ENCODE measurements at regions not wholly inside any gene's neighbourhood (a gene's known extent, or its start where the extent isn't known, plus 50 kb on each side); places are given as distances from the start of the nearest gene placed in this dataset.
"Not testable (repeated sequence)": the region's sequence is repeated elsewhere in the genome, so short reads cannot be mapped to it uniquely, and the experiment has no call there.

DNA sequence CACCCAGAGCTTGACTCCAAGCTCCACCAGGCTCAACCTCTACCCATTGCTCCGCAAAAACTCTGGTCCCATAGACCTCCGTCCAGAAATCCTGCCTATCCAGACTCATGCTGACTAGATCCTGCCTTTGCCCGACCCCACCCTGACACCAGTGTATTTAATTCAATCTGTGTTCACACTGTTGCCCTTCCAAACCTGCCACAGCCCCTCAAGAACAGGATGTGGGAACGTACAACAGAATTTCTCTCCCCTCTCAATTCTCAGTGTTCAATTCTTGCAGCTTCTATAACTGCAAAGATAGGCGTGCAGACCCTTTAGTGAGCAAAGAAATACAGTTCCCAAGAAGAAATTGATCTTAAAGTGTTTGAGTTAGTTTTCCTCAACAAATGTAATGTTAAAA is 154.2 kb upstream of the FRG1 start:
- no peak for DNase-seq

DNA sequence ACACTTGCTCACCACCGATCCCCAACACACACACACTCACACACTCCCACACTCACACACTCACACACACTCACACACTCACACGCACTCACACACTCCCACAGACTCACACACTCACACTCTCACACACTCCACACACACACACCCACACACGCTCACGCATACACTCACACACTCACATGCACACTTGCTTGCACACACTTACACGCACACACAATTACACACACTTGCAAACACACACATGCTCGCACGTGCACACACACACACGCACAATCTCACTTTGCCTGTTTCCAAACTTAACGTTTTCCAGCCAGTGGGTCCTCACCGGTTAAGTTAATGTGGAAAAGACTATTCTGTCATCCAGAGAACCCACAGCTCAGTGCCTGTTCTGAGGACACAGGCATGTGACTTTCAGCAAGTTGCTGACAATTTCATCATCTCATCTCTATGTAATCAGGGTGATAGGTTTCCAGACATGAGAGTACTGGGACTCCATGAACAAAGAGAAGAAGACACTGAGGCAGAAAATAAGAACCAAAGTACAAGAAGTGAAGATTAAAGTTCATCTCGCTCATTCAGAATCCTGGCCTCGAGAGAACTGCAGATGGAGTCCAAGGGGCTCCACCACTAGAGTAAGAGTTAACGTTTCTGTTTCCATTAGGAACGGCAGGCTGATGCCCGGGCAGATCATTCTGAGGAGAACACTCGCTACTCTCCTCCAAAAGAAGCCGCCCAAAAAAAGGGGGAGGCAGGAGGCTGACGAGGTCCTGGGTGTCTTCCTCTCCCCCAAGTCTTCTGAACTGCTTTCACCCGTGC is 153.2 kb upstream of the FRG1 start:
- no peak for DNase-seq

- peak; percentile 85 for DNase-seq
Measured at GRCh38 chr4:189792924-189793618, 147.6 kb upstream of the FRG1 start.

DNA sequence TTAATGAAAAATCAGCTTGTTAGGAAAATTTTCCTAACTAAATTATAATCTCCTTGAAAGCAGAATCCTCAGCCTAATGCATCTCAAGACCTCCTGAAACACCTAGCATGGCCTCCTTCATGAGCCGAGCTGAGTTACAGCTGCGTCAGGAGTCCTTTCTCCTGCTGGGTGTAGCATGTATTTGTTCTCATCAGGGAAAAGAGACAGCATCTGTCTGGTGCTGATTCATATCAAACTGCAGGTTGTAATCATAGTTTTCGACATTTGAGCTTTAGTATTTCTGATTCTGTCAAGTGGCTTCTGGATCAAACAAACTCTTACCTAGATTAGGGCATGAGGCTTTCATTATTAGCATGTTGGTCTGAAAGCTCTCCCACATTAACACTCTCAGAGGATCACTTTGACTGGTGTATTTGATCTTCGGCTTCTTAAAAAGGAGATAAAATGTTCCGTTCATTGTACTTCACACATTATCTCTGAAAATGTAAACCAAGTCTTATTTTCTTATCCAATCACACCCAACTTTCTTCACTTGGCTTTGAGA is 140.1 kb upstream of the FRG1 start:
- DNase-seq: no peak

- no peak for DNase-seq
Measured at GRCh38 chr4:189802884-189803283, 137.8 kb upstream of the FRG1 start.

DNA sequence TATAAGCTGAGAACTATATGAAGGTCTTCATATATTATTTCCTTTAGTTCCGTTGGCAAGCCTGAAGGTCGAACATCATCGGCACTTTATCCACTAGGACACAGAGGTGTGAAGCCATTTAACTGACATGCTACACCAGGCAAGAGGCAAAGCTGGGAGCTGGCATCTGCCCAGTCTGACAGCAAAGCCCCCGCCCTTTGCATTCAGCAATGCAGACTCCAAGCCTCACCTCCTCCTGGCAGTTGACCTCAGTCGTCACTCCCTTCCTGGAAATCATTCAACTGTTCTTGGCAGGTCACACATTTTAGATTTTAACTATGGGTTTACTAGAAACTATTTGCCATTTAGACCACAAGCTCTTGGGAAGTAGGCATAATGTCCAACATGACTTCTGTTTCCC is 135.8 kb upstream of the FRG1 start:
- no peak for DNase-seq

DNA sequence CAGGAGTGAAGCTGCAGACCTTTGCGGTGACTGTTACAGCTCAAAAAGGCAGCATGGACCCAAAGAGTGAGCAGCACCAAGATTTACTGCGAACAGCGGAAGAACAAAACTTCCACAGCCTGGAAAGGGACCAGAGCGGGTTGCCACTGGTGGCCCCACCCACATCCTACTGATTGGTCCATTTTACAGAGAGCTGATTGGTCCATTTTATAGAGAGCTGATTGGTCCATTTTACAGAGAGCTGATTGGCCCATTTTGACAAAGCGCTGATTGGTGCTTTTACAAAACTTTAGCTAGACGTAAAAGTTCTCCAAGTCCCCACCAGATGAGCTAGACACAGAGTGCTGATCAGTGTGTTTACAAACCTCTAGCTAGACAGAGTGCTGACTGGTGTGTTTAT is 134.2 kb upstream of the FRG1 start:
- no peak for DNase-seq

DNA sequence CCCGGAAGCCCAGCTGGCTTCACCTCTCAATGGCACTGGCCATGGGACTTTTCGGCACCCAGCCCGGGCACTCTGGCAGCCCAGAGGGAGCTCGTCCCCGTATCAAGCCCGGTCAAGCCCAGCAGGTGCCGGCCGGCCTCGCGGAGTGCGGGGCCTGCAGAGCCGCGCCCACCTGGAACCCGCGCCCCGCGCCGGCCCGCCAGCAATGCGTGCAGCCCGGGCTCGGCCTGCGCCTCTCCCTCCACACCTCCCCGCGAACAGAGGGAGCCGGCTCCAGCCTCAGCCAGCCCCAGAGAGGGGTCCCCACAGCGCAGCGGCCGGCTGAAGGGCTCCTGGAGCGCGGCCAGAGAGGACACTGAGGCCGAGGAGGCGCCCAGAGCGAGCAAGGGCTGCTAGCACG is 133.6 kb upstream of the FRG1 start:
- no peak for DNase-seq

DNA sequence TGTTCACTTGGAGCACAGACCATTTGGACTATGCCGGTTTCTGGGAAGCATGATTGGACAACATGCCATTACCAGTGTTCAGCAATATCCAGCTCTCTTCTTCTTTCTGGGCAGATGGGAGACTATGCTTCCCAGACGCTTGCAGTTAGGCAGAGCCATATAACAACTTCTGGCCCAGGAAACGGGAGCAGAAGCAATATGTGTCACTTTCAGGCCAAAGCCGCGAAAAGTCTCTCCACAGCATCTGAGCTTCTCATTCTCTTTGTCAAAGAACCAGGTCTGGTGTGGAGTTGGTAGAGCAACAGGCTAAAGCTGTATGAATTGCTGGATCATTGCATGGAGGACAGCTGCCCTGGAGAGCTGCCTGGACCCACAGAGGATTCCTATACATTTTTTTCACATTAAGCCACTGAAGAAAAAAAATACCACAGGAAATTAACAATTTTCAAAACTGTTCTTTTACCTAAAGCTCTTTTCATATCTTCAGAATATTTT is 131.4 kb upstream of the FRG1 start:
- DNase-seq: no peak

DNA sequence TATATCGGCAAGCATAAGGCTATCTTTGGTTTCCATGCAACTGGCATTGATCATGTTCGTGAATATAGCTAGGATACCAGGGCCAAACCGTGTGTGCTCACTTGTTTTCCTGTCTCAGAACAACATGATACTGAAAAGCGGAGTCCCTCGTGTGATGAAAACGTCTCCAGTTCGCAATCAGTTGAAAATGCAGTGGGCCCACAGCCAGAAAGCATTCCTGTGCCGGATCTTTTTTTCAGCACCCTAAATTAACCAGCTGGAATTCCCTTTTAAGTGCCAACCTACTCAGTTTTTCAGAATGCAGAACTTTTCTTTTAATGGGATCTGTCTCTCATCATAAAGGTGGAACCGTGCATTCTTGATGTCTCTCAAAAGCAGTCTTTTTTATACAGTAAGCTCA is 130.8 kb upstream of the FRG1 start:
- no peak for DNase-seq

DNA sequence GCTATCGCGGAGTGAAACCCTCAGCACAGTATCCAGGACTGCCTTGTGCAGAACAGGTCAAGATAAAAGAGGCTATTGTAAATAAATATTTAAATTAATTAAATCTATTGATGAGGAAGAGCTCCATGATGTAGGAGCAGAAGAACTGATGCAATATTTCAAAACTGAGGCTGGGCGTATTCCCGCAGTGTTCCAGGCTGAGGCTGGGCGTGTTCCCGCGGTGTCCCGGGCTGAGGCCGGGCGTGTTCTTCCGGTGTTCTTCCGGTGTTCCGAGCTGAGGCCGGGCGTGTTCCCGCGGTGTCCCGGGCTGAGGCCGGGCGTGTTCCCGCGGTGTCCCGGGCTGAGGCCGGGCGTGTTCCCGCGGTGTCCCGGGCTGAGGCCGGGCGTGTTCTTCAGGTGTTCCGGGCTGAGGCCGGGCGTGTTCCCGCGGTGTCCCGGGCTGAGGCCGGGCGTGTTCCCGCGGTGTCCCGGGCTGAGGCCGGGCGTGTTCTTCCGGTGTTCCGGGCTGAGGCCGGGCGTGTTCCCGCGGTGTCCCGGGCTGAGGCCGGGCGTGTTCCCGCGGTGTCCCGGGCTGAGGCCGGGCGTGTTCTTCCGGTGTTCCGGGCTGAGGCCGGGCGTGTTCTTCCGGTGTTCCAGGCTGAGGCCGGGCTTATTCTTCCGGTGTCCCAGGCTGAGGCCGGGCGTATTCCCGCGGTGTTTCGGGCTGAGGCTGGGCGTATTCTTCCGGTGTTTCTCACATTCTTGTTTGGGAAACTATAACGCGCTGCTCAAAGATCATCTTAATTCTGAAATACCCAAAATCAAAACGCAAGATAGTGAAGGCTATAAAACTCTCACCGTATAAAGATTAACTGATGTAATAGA is 130.1 kb upstream of the FRG1 start:
- DNase-seq: not testable (repeated sequence)

GRCh38 chr4:189815404-189816192 is 125.1 kb upstream of the FRG1 start:
- DNase-seq: no peak

DNA sequence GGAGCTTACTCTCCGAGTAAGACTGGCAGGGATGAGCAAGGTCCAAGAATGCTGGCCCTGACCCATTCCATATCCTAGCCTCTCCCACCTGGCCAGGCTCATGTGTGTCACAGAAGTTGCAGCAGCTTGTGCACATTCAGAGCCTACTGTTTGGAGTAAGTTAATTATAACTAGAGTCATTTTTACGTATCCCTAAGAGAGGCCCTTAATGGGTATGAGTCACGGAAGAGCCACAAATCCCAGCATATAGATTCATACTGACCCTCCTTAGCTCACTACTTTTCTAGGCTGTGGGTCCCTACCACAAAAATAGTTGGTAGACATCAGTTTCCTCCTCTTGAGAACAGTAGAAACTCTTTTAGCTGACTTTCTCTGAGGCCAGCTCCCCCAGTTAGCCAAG is 118.3 kb upstream of the FRG1 start:
- no peak for DNase-seq

DNA sequence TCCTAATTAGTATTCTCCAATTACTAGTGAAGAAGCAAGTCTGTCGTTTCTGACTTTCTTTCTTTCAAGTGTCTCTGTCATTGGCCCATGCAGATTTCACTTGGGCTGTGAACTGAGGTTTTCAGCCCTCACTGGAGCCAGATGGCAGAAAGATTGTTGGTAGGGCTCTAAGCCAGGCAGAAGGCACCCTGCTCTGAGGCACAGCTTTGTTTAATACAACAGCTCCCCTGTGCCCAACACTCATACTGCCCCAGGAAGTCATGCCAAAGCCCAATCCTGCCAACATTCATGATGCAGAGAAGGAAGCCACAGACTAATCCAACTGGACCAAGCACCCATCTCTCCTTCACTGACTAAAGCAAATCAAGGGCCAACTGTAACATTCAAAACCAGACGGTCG is 117.1 kb upstream of the FRG1 start:
- no peak for DNase-seq

GRCh38 chr4:189825466-189825865 is 115.2 kb upstream of the FRG1 start:
- DNase-seq: no peak

DNA sequence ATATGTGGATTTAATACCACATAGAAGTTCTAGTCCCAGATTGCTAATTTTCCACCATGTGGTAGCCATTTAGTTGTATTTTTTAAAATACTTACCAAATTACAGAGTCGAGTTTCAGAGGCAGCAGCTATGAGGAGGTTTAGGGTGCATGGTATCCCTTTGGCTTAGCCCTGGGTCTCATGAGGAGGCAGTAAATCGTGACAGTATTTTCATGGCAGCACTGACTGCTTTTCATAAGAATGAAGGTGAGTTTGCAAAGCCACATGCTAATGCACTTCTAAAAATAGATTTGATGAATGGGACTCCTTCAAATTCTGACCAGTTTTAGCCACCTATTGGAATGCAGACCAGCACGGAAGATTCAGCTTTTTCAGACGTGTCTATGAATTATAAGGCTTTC is 114.0 kb upstream of the FRG1 start:
- DNase-seq: peak; percentile 44

DNA sequence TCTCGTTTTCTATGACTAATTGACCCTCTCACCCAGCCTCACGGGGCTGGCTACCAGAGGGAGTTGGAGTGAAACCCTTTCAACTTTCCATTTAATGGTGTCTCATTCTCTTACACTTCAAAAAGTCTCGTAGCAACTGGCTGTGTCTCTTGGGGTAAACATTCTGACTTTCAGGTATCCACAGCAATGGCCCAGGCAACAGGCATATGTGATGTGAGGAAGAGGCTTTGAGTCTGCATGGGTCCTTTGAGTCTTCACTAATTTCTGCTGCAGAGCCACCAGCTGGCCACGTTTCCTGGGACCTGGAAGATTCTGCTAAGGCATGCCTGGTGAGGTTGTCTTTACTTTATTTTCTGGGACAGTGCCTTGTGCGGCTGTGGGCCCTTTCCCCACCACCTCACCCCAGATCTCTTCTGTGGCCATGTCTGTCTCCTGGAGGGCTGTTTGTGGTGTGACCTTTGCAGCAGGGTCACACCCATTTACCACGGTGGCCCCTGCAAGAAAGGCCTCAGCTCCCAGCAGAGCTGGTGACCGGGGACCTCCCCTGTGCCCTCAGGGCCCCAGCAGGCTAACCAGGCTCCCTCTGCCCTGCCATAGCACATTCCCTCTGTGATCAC is 112.5 kb upstream of the FRG1 start:
- DNase-seq: no peak

- no peak for DNase-seq
Measured at GRCh38 chr4:189832528-189832927, 108.1 kb upstream of the FRG1 start.

GRCh38 chr4:189834616-189835015 is 106.1 kb upstream of the FRG1 start:
- DNase-seq: no peak

DNA sequence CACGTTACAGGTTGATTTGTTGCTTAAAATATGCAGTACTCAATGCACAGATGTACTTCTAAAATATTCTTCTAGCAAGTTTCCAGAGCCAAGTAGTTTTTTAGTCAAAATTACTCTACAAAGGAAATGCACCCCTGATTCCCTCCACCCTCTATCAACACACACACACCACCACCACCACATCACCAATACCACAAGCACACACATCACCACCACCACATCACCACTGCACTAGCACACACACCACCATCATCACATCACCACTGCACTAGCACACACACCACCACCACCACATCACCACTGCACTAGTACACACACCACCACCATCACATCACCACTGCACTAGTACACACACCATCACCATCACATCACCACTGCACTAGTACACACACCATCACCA is 105.2 kb upstream of the FRG1 start:
- no peak for DNase-seq

- DNase-seq: no peak
Measured at GRCh38 chr4:189837471-189837870, 103.2 kb upstream of the FRG1 start.

Data from skin of body (tissue), 1 donor.